Neural crest cell (in vitro differentiated cells): ENCODE measurements at regions not wholly inside any gene's neighbourhood (a gene's known extent, or its start where the extent isn't known, plus 50 kb on each side); places are given as distances from the start of the nearest gene placed in this dataset.

ENCODE experiments used
- DNase-seq: peaks from one replicate; pipeline ENCODE4 v3.0.0; 2021; ENCODE audit warnings: low read depth, mixed read lengths, low spot score
- H3K27ac Mint-ChIP-seq: one replicate; pipeline ENCODE4 v1.8.0; 2021; ENCODE audit warnings: mild to moderate bottlenecking, mixed read lengths; ENCODE audit not compliant: unreplicated experiment
- H3K27me3 Mint-ChIP-seq: 2 replicates; pipeline ENCODE4 v1.8.0; 2021; ENCODE audit warnings: low read depth, mild to moderate bottlenecking, mixed read lengths
- H3K36me3 Mint-ChIP-seq: 2 replicates; pipeline ENCODE4 v1.8.0; 2021; ENCODE audit warnings: low read depth, mild to moderate bottlenecking, mixed read lengths
- H3K4me1 Mint-ChIP-seq: 2 replicates; pipeline ENCODE4 v1.8.0; 2021; ENCODE audit warnings: mixed read lengths
- H3K4me3 Mint-ChIP-seq: one replicate; pipeline ENCODE4 v1.8.0; 2021; ENCODE audit warnings: mild to moderate bottlenecking, mixed read lengths
- H3K9me3 Mint-ChIP-seq: 2 replicates; pipeline ENCODE4 v1.8.0; 2021; ENCODE audit warnings: mixed read lengths
- TF ChIP-seq, protein P1 (sequence below): fragments of 200-600 bp; sonication (generic); conservative IDR thresholded peaks from 2 replicates; pipeline ENCODE4 v1.5.0; 2021; ENCODE audit warnings: antibody characterized with exemption, mild to moderate bottlenecking

DNA sequence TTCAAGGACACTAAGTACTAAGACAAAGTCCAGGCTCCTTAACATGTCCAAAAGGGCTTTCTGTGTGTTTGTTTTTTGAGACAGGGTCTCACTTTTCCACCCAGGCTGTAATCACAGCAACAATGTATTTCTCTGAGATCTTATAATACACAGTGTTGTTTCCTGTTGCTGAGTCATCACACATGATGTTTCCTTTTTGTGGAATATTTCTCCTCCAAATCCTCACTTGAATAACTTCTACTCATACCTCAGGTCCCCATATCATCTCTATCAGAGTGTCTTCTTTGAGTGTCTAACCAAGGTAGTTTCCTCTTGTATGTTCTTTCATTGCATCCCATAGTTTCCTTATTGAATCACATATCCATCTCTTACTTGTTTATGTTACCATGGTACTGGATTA is 632.0 kb upstream of the PIK3C3 start:
- TF ChIP-seq, protein P1, sequence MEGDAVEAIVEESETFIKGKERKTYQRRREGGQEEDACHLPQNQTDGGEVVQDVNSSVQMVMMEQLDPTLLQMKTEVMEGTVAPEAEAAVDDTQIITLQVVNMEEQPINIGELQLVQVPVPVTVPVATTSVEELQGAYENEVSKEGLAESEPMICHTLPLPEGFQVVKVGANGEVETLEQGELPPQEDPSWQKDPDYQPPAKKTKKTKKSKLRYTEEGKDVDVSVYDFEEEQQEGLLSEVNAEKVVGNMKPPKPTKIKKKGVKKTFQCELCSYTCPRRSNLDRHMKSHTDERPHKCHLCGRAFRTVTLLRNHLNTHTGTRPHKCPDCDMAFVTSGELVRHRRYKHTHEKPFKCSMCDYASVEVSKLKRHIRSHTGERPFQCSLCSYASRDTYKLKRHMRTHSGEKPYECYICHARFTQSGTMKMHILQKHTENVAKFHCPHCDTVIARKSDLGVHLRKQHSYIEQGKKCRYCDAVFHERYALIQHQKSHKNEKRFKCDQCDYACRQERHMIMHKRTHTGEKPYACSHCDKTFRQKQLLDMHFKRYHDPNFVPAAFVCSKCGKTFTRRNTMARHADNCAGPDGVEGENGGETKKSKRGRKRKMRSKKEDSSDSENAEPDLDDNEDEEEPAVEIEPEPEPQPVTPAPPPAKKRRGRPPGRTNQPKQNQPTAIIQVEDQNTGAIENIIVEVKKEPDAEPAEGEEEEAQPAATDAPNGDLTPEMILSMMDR, result no peak
- peaks cover 4% of the 10 kb centered on the region for H3K4me1 Mint-ChIP-seq
- no peak for DNase-seq
- H3K27me3 Mint-ChIP-seq, result no peaks in the 10 kb centered on the region
- peaks cover 6% of the 10 kb centered on the region for H3K36me3 Mint-ChIP-seq
- H3K27ac Mint-ChIP-seq, result no peak overlapping the region
- peaks cover 8% of the 10 kb centered on the region for H3K9me3 Mint-ChIP-seq
- no peak overlapping the region for H3K4me3 Mint-ChIP-seq

DNA sequence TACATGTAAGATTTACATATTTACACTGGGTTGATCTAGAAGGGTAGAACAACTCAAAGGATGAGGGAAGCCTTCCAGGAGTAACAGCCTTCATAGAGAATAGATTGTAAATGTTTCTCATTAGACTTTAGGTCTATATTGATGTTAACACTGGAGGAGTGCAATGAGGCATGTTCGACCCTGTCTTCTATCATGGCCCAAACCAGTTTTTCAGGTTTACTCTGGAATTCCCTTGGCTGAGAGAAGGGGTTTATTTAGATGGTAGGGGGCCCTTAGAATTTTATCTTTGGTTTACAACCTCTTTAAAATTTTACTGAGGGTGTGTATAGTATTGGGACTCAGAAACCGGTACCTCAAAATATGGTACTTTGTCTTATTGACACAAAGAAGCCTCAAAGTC is 634.9 kb upstream of the PIK3C3 start:
- Mint-ChIP-seq H3K4me3 (no peak overlapping the region), H3K36me3 (peaks cover 4% of the 10 kb centered on the region), H3K27me3 (no peaks in the 10 kb centered on the region), H3K9me3 (peaks cover 6% of the 10 kb centered on the region), H3K27ac (no peak overlapping the region), H3K4me1 (peaks cover 4% of the 10 kb centered on the region)
- TF ChIP-seq, protein P1, result no peak
- DNase-seq, result no peak

DNA sequence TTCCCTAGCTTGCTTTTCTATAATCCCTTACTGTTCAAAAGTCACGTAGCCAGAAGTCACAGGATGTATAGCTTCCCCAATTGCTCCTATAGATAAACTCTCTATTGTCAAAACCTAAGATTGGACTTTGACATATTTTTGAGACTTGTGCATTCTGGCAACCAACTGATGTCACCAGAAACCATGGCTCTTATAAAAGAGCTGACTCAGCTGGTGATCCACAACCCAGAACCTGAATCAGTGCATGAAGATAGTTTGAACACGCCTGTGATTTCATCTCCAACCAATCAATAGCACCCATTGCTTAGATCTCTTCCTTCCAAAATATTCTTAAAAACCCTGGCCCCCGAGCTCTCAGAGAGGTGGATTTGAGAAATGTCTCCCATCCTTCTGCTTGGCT is 639.9 kb upstream of the PIK3C3 start:
- Mint-ChIP-seq H3K4me1 (peaks cover 7% of the 10 kb centered on the region), H3K4me3 (no peak overlapping the region), H3K27me3 (no peaks in the 10 kb centered on the region), H3K36me3 (peaks cover 4% of the 10 kb centered on the region), H3K9me3 (peaks cover 3% of the 10 kb centered on the region), H3K27ac (no peak overlapping the region)
- TF ChIP-seq, protein P1, result no peak
- no peak for DNase-seq

DNA sequence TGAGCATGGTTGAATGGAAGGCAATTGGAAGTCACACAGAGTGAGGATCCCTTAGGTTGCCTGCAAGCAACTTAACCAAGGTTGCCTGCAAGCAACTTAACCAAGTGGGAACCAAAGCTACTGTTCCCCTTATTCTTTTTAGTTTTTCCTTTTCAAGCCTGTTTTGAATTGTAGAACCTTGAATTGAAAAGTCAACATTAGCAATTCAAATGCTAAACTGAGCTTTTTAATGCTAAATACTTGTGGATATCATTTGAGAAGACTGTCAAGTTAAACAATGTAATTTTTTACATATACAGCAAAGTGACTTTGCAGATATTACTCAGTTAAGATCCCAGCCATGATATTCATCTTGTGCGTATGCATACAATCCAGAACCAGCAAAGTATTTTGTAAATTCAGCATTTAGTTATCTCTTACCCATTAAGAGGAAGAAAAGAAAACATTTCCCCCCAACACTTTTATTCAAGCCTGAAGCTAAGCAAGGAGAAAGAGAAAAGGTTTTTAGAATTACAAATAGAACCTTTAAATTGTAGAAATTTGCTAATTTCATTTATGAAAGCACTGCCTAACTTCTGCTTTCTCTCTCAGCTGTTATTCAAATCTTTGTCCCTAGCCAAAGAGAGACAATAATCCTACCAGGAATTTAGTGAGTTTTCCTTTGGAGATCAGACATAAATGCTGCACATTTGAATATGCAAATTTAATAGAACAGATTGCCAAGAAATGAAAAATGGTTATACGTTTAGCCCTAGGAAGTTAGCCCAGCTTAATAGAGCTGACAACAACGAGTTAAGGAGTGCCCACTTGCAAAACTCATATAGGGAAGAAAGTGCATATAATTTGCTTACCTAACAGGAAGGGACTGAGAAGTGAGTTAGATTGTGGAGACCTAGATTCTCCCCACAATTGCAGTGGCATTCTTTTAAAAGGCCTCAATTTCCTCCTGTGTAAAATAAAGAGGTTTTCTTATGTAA is 643.2 kb upstream of the PIK3C3 start:
- Mint-ChIP-seq H3K36me3 (peaks cover 2% of the 10 kb centered on the region), H3K4me1 (peaks cover 7% of the 10 kb centered on the region), H3K9me3 (peaks cover 2% of the 10 kb centered on the region), H3K27ac (no peak overlapping the region), H3K27me3 (no peaks in the 10 kb centered on the region), H3K4me3 (no peak overlapping the region)
- no peak for DNase-seq
- TF ChIP-seq, protein P1, result no peak

DNA sequence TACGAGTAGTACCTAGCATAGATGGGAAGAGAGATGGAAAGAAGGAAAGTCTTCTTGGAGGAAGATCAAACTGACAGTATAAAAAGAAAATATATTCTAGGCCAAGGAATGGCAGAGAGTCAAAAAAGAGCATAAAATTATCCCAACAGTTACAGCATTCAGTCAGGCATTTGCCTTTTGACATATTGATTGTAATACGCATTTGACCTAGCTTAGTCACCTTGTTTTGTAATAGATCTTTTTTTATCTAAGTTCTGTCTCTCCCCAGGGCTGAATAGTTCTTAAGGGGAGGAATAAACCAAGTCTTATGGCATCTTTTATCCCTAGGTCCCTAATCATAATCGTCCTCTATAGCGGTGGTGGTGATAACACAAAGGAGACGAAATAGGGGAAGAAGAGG is 657.3 kb upstream of the PIK3C3 start:
- no peak for DNase-seq
- Mint-ChIP-seq H3K4me1 (no peaks in the 10 kb centered on the region), H3K4me3 (no peak overlapping the region), H3K27me3 (no peaks in the 10 kb centered on the region), H3K27ac (no peak overlapping the region), H3K9me3 (peaks cover 11% of the 10 kb centered on the region), H3K36me3 (peaks cover 7% of the 10 kb centered on the region)
- TF ChIP-seq, protein P1, result no peak
